Kidney capillary endothelial cell (primary cell): ENCODE measurements at regions not wholly inside any gene's neighbourhood (a gene's known extent, or its start where the extent isn't known, plus 50 kb on each side); places are given as distances from the start of the nearest gene placed in this dataset.

ENCODE experiments used
- DNase-seq: peaks from one replicate; pipeline ENCODE4 v3.0.0-alpha.2; 2018; ENCODE audit warnings: low spot score

DNA sequence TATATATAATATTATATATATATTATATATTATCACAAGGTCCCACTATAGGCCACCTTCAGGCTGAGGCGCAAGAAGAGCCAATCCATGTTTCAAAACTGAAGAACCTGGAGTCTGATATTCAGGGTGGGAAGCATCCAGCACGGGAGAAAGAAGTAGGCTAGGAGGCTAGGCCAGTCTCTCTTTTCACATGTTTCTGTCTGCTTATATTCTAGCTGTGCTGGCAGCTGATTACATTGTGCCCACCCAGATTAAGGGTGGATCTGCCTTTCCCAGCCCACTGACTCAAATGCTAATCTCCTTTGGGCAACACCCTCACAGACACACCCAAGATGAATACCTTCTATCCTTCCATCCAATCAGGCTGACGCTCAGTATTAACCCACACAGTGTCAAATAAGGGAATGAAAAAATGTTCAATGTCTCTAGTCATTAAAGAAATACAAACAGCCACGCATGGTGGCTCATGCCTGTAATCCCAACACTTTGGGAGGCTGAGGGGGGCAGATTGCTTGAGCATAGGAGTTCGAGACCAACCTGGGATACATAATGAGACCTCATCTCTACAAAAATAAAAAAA lies 135.4 kb upstream of the PCBD1 start:
- DNase-seq = no peak

DNA sequence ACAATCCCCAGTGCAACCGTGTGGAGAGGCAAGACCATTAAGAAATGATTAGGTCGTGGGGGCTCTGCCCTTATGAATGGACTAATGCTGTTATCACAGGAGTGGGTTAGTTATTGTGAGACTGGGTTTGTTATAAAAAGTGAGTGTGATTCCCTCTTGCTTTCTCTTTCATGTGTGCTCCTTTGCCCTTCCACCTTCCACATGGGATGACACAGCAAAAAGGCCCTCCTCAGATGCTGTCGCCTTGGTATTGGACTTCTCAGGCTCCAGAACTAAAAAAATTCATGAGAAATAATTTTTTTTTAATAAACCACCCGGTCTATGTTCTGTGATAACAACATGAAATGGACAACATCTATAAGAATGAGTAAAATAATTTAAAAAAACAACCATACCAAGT lies 136.1 kb upstream of the PCBD1 start:
- no peak for DNase-seq

GRCh38 chr10:71025535-71025934 lies 137.2 kb upstream of the PCBD1 start:
- DNase-seq = no peak

GRCh38 chr10:71028066-71028465 lies 139.7 kb upstream of the PCBD1 start:
- no peak for DNase-seq

DNA sequence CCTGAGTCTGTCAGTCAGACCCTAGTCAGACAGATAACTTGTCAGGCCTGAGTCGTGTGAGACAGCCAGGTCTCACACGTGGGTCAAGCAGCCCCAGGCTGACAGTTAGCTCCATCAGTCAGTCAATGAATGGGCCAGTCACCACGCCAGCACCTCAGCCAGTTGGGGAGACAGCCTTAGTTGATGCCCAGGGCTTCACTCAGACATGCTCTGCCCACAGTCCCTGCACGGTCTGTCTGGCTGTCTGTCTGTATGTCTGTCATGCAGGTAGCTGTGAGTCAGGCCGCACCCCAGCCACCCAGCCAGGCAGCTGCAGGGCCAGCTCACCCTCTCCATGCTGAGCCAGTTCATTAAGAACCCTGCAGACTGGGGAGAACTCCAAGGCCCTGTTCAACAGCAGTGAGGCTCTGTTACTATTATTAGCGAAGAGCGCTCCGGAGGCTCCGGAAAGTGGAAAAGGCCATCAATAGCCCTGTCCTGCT lies 141.1 kb upstream of the PCBD1 start:
- peak; percentile 50 for DNase-seq

- DNase-seq = no peak
These were observed 141.5 kb upstream of the PCBD1 start for GRCh38 chr10:71029907-71030306.

DNA sequence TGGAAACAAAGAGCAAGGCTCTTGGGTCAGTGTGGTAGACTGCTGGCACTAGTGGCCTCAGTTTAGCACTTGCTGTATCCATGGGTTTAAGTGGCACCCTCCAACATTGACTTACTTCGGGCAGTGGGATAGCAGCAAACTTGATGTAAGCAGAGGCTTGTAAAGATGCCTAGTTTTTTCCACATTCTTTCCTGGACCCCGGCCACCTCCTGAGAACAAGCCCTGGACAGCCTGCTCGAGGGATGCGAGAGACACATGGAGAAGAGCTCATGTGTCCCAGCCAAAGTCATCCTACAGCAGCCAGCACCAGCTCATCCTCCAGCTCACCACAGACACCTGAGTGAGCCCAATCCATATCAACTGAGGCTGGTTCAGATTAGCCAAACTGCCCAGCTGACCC lies 142.7 kb upstream of the PCBD1 start:
- no peak for DNase-seq

GRCh38 chr10:71031603-71032002 lies 143.2 kb upstream of the PCBD1 start:
- no peak for DNase-seq

DNA sequence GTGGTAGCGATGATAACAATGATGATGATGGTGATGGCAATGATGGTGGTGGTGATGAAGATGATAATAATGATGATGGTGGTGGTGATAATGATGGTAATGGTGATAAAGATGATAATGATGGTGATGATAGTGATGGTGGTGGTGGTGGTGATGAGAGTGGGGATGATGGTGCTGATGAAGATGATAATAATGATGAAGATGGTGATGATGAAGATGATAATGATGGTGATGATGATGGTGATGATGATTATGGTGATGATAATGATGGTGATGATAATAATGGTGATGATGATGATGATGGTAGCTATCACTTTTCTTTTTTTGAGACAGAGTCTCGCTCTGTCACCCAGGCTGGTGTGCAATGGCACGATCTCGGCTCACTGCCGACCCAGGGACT lies 144.5 kb upstream of the PCBD1 start:
- DNase-seq = no peak

- no peak for DNase-seq
These were observed 145.1 kb upstream of the PCBD1 start for GRCh38 chr10:71033396-71033980.

GRCh38 chr10:71035511-71036296 lies 147.3 kb upstream of the PCBD1 start:
- DNase-seq = no peak

- no peak for DNase-seq
These were observed 148.1 kb upstream of the PCBD1 start for GRCh38 chr10:71036297-71036966.

DNA sequence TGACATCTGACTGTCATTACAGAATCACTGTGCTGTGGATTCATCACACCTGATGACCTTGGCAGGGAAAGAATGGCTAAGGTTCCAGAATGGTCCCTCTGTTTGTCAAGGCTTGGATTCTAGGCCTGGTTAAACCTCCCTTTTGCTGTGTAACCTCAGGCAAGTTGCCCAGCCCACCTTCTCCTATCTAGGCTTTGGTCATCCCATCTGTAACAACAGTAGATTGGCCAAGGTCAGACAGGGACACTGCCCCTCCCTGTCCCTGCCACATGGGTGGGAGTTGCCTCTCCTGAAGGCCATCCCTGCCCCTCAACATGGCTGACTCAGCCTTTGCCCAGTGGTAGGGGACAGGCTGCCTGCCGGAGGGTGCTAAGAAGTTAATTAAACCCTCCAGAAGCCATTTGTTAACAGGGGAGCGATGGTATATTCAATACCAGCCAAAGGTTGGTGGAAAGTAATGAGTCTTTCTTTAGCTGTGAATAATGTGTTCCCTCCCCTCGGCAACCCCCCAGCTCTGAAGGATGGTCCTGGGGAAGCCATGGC lies 149.8 kb upstream of the PCBD1 start:
- DNase-seq = no peak

GRCh38 chr10:71038921-71039320 lies 150.6 kb upstream of the PCBD1 start:
- no peak for DNase-seq

GRCh38 chr10:71039551-71039950 lies 151.2 kb upstream of the PCBD1 start:
- no peak for DNase-seq

- no peak for DNase-seq
These were observed 152.0 kb upstream of the PCBD1 start for GRCh38 chr10:71040343-71040742.

GRCh38 chr10:71040846-71041605 lies 152.7 kb upstream of the PCBD1 start:
- no peak for DNase-seq

DNA sequence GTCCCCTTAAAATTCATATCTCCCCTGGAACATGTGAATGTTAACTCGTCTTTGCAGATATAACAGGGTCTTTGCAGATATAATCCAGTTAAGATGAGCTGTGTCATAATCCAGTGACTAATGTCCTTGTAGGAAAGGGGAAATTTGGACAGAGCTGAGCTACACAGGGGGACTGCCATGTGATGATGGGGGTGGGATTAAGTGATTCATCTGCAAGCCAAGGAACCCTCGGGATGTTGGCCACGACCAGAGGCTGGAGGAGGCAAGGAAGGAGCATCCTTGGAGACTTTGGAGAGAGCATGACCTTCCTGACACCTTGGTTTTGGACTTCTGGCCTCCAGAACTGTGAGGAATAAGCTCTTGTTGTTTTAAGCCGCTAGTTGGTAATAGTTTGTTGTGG lies 153.9 kb upstream of the PCBD1 start:
- DNase-seq = no peak

DNA sequence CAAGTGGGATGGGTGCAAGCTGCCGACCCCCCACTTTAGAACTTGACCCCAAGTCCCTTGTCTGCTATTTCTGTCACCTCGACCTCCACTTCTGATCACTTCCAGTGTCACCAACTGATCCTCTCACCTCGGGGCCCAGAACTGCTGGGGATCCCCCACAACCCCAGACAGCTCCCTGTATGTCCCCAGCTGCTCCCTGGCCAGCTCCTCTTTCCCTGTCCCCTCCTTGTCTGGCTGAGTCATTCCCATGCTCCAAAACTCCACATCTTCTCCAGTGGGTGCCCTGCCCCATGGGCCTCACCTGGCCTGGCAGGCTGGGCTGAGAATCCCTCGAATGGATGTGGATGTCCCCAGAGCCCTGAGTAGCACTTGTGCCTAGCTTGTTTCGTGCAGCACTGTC lies 154.3 kb upstream of the PCBD1 start:
- DNase-seq = no peak

DNA sequence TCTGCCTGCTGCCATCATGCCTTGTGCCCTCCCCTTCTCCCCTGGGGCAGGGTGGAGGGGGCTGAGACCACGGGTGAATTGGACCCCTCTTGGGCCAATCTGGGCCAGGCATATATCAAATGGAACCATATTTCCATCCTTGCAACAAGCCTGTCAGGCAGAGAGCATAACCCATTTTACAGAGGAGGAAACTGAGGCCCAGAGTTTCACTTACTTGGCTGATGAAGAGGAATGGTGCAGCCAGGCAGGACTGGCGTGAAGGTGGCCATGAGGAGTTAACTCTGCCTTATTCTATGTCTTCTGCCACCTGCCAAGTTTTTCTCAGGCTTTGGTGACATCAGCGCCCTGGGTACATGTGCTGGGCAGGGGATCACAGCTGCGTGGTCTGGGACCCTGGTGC lies 155.5 kb upstream of the PCBD1 start:
- DNase-seq = no peak

DNA sequence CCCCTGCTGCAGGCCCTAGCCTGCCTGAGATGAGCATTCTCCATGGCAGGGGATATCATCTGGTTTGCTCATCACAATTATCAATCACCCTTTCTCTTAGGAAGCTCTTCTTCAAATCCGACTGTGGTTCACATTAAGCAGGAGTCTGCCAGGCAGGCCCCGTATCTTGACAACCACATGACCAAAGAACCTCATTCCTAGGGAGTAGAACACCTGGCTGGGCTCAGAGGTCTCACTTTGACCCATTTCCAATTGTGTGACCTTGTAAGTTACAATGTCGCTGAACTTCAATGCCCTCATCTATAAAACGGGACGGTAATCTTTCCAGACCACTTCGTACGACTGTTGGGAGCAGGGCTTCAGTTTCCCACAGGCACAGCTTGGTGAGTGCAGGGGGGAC lies 156.4 kb upstream of the PCBD1 start:
- no peak for DNase-seq
